Muscle of back (tissue), 3 donors: ENCODE measurements at regions not wholly inside any gene's neighbourhood (a gene's known extent, or its start where the extent isn't known, plus 50 kb on each side); places are given as distances from the start of the nearest gene placed in this dataset.
"Not testable (repeated sequence)": the region's sequence is repeated elsewhere in the genome, so short reads cannot be mapped to it uniquely, and the experiment has no call there.

ENCODE experiments used
- DNase-seq, 3 donors: peaks; one replicate each; pipeline versions ENCODE4 v3.0.0 to v3.0.0-alpha.2; 2013

DNA sequence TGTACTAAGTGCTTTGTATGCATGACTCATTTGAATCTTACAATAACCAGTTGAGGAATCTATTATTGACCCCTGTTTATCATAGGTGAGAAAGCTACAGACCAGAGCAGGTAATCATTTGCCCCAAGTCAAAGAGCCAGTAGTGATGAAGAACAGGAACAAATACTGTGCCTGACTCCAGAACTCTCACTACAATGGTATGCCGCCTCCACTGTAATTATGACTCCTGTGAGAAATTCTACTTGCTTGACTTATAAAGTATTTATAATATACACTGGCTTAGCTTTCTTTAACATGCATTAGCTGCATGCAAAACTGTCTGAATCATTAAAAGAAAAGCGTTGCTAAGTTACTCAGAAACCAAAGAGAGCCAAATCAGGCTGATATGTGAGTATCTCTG is 92.6 kb downstream of the ZNF281 start:
- peak in 1 of 3 donors; percentile 72 for DNase-seq

GRCh38 chr1:200316148-200316803 is 93.6 kb downstream of the ZNF281 start:
- no peak for DNase-seq

GRCh38 chr1:200314085-200314750 is 95.6 kb downstream of the ZNF281 start:
- DNase-seq, result peak in 1 of 3 donors; percentile 92

DNA sequence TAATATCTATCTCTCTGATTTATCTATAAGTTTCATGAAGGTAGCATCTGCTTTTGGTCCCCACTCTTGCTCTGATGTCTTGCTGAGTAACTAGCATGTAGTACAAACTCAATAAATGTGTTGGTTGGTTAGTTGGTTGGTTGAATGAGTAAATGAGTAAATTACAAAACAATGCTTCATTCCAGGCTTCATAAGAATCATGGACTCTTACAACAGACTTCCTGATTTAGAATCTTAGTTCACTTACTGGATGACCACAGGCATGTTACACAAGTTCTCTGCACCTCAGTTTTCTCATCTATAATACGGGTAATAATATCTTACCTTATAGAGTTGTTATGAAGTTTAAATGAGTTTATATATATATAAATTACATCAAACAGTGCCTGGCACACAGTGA is 98.6 kb downstream of the ZNF281 start:
- no peak for DNase-seq

- DNase-seq, result no peak
These were observed 99.0 kb downstream of the ZNF281 start for GRCh38 chr1:200310824-200311223.

- no peak for DNase-seq
These were observed 102.1 kb downstream of the ZNF281 start for GRCh38 chr1:200307755-200308066.

DNA sequence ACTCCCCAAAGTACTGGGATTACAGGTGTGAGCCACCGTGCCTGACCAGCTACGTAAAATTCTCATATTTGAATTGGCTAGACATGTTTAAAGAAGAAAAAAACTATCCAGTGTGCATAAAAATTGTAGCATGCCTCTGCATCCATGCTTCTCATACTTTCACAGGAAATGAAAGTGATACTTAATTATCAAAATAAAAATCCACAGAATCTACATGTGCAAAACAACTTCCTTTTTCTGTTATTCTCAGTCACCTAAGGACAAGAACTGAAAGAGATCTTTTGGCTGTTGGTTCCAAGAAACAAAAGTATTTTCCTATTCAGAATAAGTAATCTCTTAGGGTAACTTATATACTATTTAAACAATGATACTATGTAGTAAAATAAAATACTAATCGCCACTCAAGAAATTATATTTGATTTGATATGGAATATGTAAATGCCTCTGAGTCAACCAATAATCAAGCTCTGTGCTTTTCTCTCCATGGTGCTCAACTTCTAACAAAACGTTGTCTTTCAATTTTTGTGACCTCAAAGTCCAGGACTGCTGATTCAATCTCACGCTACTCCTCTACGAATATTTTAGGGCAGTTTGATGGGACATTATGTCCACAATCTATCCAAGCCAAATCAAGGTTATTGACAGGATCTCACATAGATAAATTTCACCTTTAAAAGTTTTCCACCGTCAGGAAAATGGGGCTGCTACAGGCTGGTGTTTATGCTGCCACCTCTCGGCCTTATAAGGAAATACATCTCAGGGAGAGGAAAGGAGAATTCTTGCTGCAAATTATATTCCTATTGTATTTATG is 102.7 kb downstream of the ZNF281 start:
- DNase-seq, result peak in 2 of 3 donors; percentile 10 to 52

GRCh38 chr1:200305806-200306205 is 104.0 kb downstream of the ZNF281 start:
- no peak for DNase-seq

GRCh38 chr1:200304171-200304570 is 105.7 kb downstream of the ZNF281 start:
- DNase-seq, result peak in 2 of 3 donors; percentile 69 to 73

DNA sequence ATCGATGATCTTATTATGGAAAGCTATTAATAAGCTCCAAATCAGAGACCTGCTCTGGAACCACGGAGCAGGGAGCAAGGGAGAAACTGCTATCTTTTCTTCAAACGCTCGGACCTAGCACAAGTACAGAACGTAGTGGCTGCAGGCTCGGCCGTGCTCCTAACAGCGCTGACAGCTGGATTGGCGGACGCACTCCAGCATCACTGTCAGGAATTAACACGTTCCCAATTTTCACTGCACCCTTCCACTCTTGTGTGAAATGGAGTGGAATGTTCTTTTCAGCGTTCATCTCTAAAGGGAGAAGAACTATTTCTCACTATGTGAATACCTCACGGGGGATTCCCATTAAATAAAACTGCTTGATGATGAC is 106.9 kb downstream of the ZNF281 start:
- peak in 2 of 3 donors; percentile 49 to 76 for DNase-seq

DNA sequence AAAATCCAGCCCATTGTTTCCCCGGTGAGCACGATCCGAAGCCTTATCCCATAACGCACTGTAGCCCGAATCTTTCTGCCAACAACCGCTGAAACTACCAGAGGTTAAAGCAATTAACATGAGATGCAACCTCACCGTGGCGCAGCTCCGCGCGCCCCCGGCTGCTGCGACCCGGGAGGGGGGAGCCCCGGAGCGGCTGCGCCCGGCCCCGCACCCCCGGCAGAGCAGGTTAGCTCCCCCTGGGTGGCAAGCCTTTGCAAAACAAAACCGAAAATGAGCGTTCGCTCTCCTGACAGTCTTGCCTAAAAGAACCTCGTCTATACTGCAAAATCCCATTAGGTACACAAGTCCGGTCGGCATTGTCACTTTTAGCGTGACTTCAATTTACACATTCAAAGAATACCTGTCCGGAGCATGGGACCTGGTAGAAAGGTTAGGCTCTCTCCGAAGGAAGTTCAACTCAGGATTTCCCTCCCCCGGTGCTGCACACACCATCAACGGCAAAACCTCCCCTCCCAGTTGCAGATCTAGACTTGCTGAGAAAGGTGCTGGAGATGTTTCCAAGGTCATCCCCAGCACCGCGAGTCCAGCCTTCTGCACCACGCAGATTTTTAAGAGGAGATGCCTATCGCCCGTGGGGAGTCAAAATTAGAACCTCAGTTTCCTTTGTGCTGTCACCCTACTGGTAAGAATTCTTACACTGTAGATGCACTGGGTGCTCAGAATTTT is 107.5 kb downstream of the ZNF281 start:
- DNase-seq, result peak in 2 of 3 donors; percentile 38 to 73

- no peak for DNase-seq
These were observed 108.7 kb downstream of the ZNF281 start for GRCh38 chr1:200301152-200301551.

GRCh38 chr1:200299571-200299970 is 110.3 kb downstream of the ZNF281 start:
- DNase-seq, result no peak

GRCh38 chr1:200298242-200298641 is 111.6 kb downstream of the ZNF281 start:
- DNase-seq, result no peak

- no peak for DNase-seq
These were observed 113.7 kb downstream of the ZNF281 start for GRCh38 chr1:200296091-200296661.

DNA sequence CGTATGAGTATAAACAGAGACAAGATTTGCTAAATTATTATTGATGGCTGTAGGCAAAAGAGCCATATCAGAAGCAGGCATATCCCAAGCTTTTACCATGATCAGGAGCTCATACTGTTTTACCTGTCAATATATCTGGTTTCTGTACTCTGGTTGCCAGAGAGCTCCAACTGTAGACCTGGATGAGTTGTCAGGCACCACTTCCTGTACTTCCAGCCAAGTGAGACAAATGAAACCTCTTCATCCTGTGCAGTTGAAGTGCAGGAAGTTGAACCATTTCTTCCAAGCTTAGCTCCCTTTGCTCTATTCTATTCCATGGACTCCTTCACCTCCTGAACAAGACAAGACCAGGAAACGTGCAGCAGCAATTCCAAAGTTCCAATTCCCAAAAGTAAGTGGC is 115.6 kb downstream of the ZNF281 start:
- DNase-seq, result no peak

DNA sequence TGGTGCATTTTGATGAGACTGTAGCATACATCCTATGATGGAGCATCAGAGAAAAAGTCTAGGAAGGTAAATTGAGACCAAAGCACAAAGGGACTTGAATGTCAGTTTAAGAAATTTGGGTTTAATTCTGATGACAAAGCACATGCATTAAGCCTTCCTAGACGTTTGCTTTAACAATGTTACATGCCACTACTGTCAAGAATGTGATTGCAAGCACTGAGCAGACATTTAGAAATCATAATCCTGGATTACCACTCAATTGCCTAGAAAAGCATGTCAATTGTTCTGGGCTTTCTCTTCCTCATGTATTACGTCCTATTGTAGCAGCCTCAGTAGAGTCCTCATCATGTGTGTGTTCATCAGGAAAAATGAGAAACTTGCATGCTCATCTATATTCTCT is 117.1 kb downstream of the ZNF281 start:
- DNase-seq, result no peak

DNA sequence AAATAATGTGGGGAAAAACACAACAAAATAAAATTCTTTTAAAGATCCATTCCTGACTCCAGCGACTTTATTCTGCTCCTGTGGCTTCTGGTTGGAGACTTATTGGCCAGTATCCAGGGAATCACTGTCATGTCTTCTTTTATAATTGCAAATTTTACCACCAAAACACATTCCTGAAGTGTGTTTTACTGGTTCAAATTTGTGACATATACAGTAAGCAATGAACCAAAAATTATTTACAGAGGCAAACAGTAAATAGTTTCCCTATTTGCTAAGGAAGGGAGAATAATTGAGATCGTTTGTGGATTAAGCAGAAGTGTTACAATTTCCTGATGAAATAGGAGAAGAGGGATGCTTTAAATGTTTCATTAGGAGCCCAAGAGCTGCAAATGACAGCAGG is 118.7 kb downstream of the ZNF281 start:
- no peak for DNase-seq

DNA sequence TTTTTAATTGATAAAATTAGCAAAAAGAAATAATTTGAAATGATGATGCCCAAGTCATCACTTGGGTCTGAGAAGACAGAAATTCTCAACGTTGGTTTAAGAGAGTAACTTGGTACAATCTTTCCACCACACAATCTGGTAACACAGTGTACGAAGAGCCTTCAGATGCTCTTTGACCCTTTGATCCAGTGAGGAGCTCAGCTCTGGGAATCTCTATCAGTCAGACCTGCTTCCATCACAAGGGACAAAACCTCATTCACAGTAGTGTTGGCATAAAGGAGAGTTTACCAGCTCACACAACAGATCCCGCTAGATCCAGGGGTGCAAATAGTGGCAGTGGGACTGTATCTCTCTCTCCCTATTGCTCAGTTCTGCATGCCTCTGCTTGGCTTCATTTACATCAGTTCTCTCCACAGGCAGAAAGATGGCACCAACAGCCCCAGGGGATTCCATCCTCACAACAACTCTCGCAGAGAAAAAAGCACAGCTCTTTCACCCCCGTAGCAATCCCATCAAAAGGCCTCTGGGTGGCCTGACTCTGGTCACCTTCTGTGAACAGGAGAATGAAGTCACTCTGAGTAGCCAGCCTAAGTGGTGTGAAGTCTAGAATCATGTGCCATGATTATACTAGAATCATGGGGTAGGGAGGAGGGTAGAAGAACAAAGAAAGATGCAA is 119.7 kb downstream of the ZNF281 start:
- DNase-seq, result no peak

DNA sequence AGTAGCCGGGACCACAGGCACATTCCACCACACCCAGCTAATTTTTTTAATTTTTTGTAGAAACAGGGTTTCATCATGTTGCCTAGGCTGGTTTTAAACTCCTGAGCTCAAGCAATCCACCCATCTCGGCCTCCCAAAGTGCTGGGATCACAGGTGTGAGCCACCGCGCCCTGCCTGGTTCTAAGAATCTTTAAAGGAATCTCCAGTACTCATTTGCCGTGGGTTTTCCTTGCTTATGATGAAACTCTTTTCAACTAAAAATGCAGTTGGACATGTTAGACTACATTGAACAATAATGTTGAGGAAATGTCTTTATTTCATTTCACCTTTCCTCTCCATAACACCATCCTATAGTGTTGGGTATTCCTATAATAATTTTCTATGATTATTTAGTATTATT is 121.6 kb downstream of the ZNF281 start:
- DNase-seq, result no peak

DNA sequence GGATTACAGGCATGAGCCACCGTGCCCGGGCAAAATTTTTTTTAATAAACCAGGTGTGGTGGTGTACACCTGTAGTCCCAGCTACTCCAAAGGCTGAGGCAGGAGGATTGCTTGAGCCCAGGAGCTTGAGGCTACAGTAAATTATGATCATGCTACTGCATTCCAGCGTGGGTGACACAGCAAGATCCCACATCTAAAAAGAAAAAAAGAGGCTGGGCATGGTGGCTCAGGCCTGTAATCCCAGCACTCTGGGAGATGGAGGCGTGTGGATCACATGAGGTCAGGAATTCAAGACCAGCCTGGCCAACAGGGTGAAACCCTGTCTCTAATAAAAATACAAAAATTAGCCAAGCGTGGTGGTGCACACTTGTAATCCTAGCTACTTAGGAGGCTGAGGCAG is 125.6 kb downstream of the ZNF281 start:
- not testable (repeated sequence) for DNase-seq
